ENCODE measurements at regions not wholly inside any gene's neighbourhood (a gene's known extent, or its start where the extent isn't known, plus 50 kb on each side); places are given as distances from the start of the nearest gene placed in this dataset.
"Not testable (repeated sequence)": the region's sequence is repeated elsewhere in the genome, so short reads cannot be mapped to it uniquely, and the experiment has no call there.

- no peak for TF ChIP-seq Cebpa-rat (IDR thresholded peaks at IDR 0.05)
Observed at GRCh38 chr3:101128001-101128400, 134.8 kb upstream of the ABI3BP start.

GRCh38 chr3:101124125-101124524 is 130.9 kb upstream of the ABI3BP start:
- H3K36me3 ChIP-seq = no peaks in the 10 kb centered on the region

More at GRCh38 chr3:101128001-101128400, 134.8 kb upstream of the ABI3BP start:
- Histone ChIP-seq H3K9ac (no peak overlapping the region), H3K4me2 (no peak overlapping the region), H3K4me3 (no peak overlapping the region), H4K20me1 (no peaks in the 10 kb centered on the region), H3K9me3 (replicated peaks in 1 of 11) (peaks cover 13 to 23% (median 16%) of the 10 kb centered on the region in 11 experiments), H3K27ac (no peak overlapping the region), H3K4me1 (no peaks in the 10 kb centered on the region), H3K27me3 (no peaks in the 10 kb centered on the region), H3K36me3 (no peaks in the 10 kb centered on the region)

GRCh38 chr3:101123081-101123480 is 129.9 kb upstream of the ABI3BP start:
- no peaks in the 10 kb centered on the region for H3K36me3 ChIP-seq
- no peak overlapping the region for H3K4me2 ChIP-seq
- H3K4me3 ChIP-seq = no peak overlapping the region
- no peaks in the 10 kb centered on the region for H4K20me1 ChIP-seq
- H3K9me3 ChIP-seq (replicated peaks in 1 of 11) = no peaks in the 10 kb centered on the region
- no peaks in the 10 kb centered on the region for H3K27me3 ChIP-seq
- H3K4me1 ChIP-seq = no peaks in the 10 kb centered on the region
- H3K9ac ChIP-seq = no peak overlapping the region
- no peak for TF ChIP-seq Cebpa-rat (IDR thresholded peaks at IDR 0.05)
- no peak overlapping the region for H3K27ac ChIP-seq

More at GRCh38 chr3:101124125-101124524, 130.9 kb upstream of the ABI3BP start:
- no peak overlapping the region for H3K4me2 ChIP-seq
- H3K4me3 ChIP-seq = no peak overlapping the region
- no peak for TF ChIP-seq Cebpa-rat (IDR thresholded peaks at IDR 0.05)
- H4K20me1 ChIP-seq = no peaks in the 10 kb centered on the region
- no peaks in the 10 kb centered on the region for H3K4me1 ChIP-seq
- no peaks in the 10 kb centered on the region for H3K27me3 ChIP-seq
- no peak overlapping the region for H3K27ac ChIP-seq
- no peak overlapping the region for H3K9ac ChIP-seq
- no peaks in the 10 kb centered on the region for H3K9me3 ChIP-seq (replicated peaks in 1 of 11)

GRCh38 chr3:101122681-101123080 is 129.5 kb upstream of the ABI3BP start:
- H3K27me3 ChIP-seq = no peaks in the 10 kb centered on the region
- H3K9me3 ChIP-seq (replicated peaks in 1 of 11) = no peaks in the 10 kb centered on the region
- no peak overlapping the region for H3K4me3 ChIP-seq
- no peaks in the 10 kb centered on the region for H3K36me3 ChIP-seq
- H4K20me1 ChIP-seq = no peaks in the 10 kb centered on the region
- no peak for TF ChIP-seq Cebpa-rat (IDR thresholded peaks at IDR 0.05)
- no peak overlapping the region for H3K9ac ChIP-seq
- H3K27ac ChIP-seq = no peak overlapping the region
- H3K4me1 ChIP-seq = no peaks in the 10 kb centered on the region
- H3K4me2 ChIP-seq = no peak overlapping the region

- no peaks in the 10 kb centered on the region for H4K20me1 ChIP-seq
- no peak overlapping the region for H3K4me2 ChIP-seq
- no peaks in the 10 kb centered on the region for H3K27me3 ChIP-seq
- H3K36me3 ChIP-seq = no peaks in the 10 kb centered on the region
- TF ChIP-seq Cebpa-rat (IDR thresholded peaks at IDR 0.05) = no peak
- no peak overlapping the region for H3K4me3 ChIP-seq
- no peaks in the 10 kb centered on the region for H3K9me3 ChIP-seq (replicated peaks in 1 of 11)
- H3K4me1 ChIP-seq = no peaks in the 10 kb centered on the region
- no peak overlapping the region for H3K27ac ChIP-seq
- H3K9ac ChIP-seq = no peak overlapping the region
Observed at GRCh38 chr3:101120039-101120438, 126.8 kb upstream of the ABI3BP start.

GRCh38 chr3:101119535-101119934 is 126.3 kb upstream of the ABI3BP start:
- H3K9ac ChIP-seq = no peak overlapping the region
- no peak overlapping the region for H3K4me3 ChIP-seq
- no peak overlapping the region for H3K4me2 ChIP-seq
- TF ChIP-seq Cebpa-rat (IDR thresholded peaks at IDR 0.05) = no peak
- H3K9me3 ChIP-seq (replicated peaks in 1 of 11) = no peaks in the 10 kb centered on the region
- H3K27ac ChIP-seq = no peak overlapping the region
- H3K27me3 ChIP-seq = no peaks in the 10 kb centered on the region
- H3K36me3 ChIP-seq = no peaks in the 10 kb centered on the region
- H4K20me1 ChIP-seq = no peaks in the 10 kb centered on the region
- no peaks in the 10 kb centered on the region for H3K4me1 ChIP-seq

GRCh38 chr3:101117980-101118379 is 124.8 kb upstream of the ABI3BP start:
- Histone ChIP-seq H3K27me3 (no peaks in the 10 kb centered on the region), H4K20me1 (no peaks in the 10 kb centered on the region), H3K36me3 (no peaks in the 10 kb centered on the region), H3K4me2 (no peak overlapping the region), H3K4me3 (no peak overlapping the region), H3K9ac (no peak overlapping the region), H3K4me1 (no peaks in the 10 kb centered on the region), H3K9me3 (replicated peaks in 1 of 11) (no peaks in the 10 kb centered on the region), H3K27ac (no peak overlapping the region)
- TF ChIP-seq Cebpa-rat (IDR thresholded peaks at IDR 0.05) = no peak

- Histone ChIP-seq H3K36me3 (no peaks in the 10 kb centered on the region), H3K9ac (no peak overlapping the region), H3K4me2 (no peak overlapping the region), H3K27ac (no peak overlapping the region), H3K9me3 (replicated peaks in 1 of 11) (no peaks in the 10 kb centered on the region), H3K4me1 (no peaks in the 10 kb centered on the region), H3K4me3 (no peak overlapping the region), H3K27me3 (no peaks in the 10 kb centered on the region), H4K20me1 (no peaks in the 10 kb centered on the region)
- no peak for TF ChIP-seq Cebpa-rat (IDR thresholded peaks at IDR 0.05)
Observed at GRCh38 chr3:101117465-101117864, 124.2 kb upstream of the ABI3BP start.

GRCh38 chr3:101110295-101110694 is 117.1 kb upstream of the ABI3BP start:
- H3K4me1 ChIP-seq, H3K27me3 ChIP-seq, H4K20me1 ChIP-seq, H3K4me2 ChIP-seq, H3K27ac ChIP-seq, H3K4me3 ChIP-seq, H3K36me3 ChIP-seq, H3K9ac ChIP-seq: not testable (repeated sequence)
- H3K9me3 ChIP-seq (replicated peaks in 1 of 11) = peaks cover 5 to 20% (median 14%) of the 10 kb centered on the region in 11 experiments; a peak in 15 of 22 replicates

- Histone ChIP-seq H3K4me1 (peaks cover 0 to 3% (median 0%) of the 10 kb centered on the region in 10 experiments; a peak in 1 of 20 replicates), H3K36me3 (no peaks in the 10 kb centered on the region), H3K4me2 (no peak overlapping the region), H3K27ac (no peak overlapping the region), H3K27me3 (no peaks in the 10 kb centered on the region), H3K9me3 (replicated peaks in 1 of 11) (peaks cover 5 to 15% (median 12%) of the 10 kb centered on the region in 11 experiments; a peak in 14 of 22 replicates), H4K20me1 (no peaks in the 10 kb centered on the region), H3K4me3 (no peak overlapping the region), H3K9ac (no peak overlapping the region)
- no peak for TF ChIP-seq Cebpa-rat (IDR thresholded peaks at IDR 0.05)
Observed at GRCh38 chr3:101104321-101104720, 111.1 kb upstream of the ABI3BP start.

All from BLaER1 treated with 17β-estradiol and CSF1 and Interleukin-3, amounts not matched to agents 10 nM and 100 nM (cell line).